ENCODE measurements at regions not wholly inside any gene's neighbourhood (a gene's known extent, or its start where the extent isn't known, plus 50 kb on each side); places are given as distances from the start of the nearest gene placed in this dataset.

DNA sequence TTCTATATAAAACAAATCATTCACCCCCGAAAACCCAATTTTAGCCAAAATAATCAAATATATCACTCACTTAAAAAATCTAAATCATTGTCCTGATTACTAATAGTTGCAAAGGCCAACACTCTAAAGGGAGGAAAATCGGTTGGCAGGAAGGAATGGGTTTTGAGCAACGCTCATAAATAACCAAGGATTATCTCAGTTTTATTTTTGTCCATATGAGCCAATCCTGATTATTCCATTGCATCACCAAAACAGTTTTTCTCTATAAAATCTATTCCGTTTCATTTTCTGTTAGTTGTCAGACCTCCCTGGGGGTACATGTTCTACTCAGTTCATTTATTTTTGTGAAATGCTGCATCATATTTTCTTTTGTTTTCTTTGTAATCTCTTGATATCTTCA, 174.1 kb downstream of the LRATD1 start:
- Histone ChIP-seq H3K9me3 (replicated peaks; ENCODE audit: control insufficient read depth, insufficient read depth, low read depth, low read length) (no peaks in the 10 kb centered on the region), H2AFZ (ENCODE audit: low read depth, low read length) (no peak overlapping the region), H3K27me3 (ENCODE audit: control insufficient read depth in 2 of 2, insufficient read depth in 2 of 2, low read length in 2 of 2) (no peaks in the 10 kb centered on the region), H3K4me3 (no peak overlapping the region), H3K27ac (ENCODE audit: extremely low read depth, low read depth, low read length) (no peak overlapping the region), H3K4me2 (ENCODE audit: insufficient read depth, low read length) (no peak overlapping the region), H3K9me1 (ENCODE audit: control insufficient read depth, insufficient read depth, low read length) (no peaks in the 10 kb centered on the region), H4K20me1 (replicated peaks; ENCODE audit: control insufficient read depth, insufficient read depth, low read length) (no peaks in the 10 kb centered on the region), H3K36me3 (ENCODE audit: control insufficient read depth, insufficient read depth, low read length) (no peaks in the 10 kb centered on the region), H3K4me1 (replicated peaks in 1 of 2; ENCODE audit: control insufficient read depth in 2 of 2, insufficient read depth in 2 of 2, low read length in 2 of 2) (no peaks in the 10 kb centered on the region), H3K79me2 (ENCODE audit: control insufficient read depth, insufficient read depth, low read length) (no peaks in the 10 kb centered on the region), H3K9ac (ENCODE audit: insufficient read depth in 1 of 2, low read depth in 2 of 2, low read length in 2 of 2) (no peak overlapping the region)
- TF ChIP-seq, protein P1, sequence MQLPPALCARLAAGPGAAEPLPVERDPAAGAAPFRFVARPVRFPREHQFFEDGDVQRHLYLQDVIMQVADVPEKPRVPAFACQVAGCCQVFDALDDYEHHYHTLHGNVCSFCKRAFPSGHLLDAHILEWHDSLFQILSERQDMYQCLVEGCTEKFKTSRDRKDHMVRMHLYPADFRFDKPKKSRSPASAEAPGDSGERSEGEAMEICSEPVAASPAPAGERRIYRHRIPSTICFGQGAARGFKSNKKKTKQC (CRISPR knock-in tag; IDR thresholded peaks at IDR 0.05) = no peak
- TF ChIP-seq STAT5B (CRISPR knock-in tag; IDR thresholded peaks at IDR 0.05) (no peak), DPF2 (IDR thresholded peaks at IDR 0.05) (no peak), HMG20A (CRISPR knock-in tag; conservative IDR thresholded peaks at IDR 0.05) (no peak), ZNF174 (CRISPR knock-in tag; IDR thresholded peaks at IDR 0.05) (no peak), PURB (CRISPR knock-in tag; IDR thresholded peaks at IDR 0.05; ENCODE audit: low read depth) (no peak), TCF3 (CRISPR knock-in tag; IDR thresholded peaks at IDR 0.05) (no peak)
- TF ChIP-seq, protein P2, sequence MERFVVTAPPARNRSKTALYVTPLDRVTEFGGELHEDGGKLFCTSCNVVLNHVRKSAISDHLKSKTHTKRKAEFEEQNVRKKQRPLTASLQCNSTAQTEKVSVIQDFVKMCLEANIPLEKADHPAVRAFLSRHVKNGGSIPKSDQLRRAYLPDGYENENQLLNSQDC (CRISPR knock-in tag; IDR thresholded peaks at IDR 0.05) = no peak
- TF ChIP-seq, protein P3, sequence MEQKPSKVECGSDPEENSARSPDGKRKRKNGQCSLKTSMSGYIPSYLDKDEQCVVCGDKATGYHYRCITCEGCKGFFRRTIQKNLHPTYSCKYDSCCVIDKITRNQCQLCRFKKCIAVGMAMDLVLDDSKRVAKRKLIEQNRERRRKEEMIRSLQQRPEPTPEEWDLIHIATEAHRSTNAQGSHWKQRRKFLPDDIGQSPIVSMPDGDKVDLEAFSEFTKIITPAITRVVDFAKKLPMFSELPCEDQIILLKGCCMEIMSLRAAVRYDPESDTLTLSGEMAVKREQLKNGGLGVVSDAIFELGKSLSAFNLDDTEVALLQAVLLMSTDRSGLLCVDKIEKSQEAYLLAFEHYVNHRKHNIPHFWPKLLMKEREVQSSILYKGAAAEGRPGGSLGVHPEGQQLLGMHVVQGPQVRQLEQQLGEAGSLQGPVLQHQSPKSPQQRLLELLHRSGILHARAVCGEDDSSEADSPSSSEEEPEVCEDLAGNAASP (IDR thresholded peaks at IDR 0.05) = no peak
- TF ChIP-seq, protein P4, sequence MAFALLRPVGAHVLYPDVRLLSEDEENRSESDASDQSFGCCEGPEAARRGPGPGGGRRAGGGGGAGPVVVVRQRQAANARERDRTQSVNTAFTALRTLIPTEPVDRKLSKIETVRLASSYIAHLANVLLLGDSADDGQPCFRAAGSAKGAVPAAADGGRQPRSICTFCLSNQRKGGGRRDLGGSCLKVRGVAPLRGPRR (CRISPR knock-in tag; IDR thresholded peaks at IDR 0.05) = no peak
- TF ChIP-seq, protein P5, sequence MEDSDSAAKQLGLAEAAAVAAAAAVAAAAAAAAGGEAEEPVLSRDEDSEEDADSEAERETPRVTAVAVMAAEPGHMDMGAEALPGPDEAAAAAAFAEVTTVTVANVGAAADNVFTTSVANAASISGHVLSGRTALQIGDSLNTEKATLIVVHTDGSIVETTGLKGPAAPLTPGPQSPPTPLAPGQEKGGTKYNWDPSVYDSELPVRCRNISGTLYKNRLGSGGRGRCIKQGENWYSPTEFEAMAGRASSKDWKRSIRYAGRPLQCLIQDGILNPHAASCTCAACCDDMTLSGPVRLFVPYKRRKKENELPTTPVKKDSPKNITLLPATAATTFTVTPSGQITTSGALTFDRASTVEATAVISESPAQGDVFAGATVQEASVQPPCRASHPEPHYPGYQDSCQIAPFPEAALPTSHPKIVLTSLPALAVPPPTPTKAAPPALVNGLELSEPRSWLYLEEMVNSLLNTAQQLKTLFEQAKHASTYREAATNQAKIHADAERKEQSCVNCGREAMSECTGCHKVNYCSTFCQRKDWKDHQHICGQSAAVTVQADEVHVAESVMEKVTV (CRISPR knock-in tag; IDR thresholded peaks at IDR 0.05) = no peak
- in situ Hi-C loops (cut with MboI) (no loop called here), intact Hi-C loops (cut with micrococcal nuclease) (no loop called here)
- WGBS (ENCODE audit: insufficient coverage, low coverage, missing lambda C conversion rate) = 1% methylated on average over 4 of the region's 4 CpGs
- DNase-seq (ENCODE audit: extremely low read depth in 1 of 4, low spot score in 3 of 4) (no peak), ATAC-seq (no peak), FAIRE-seq (no peak)
- BruUV-seq (replicated peaks) = no TSS peak
- ChIA-PET CTCF (ENCODE audit: low intra/inter-chr PET ratio) (no interaction called here), POLR2A (no interaction called here)

Measured in K562 (cell line).